Neural crest cell (in vitro differentiated cells): ENCODE measurements at regions not wholly inside any gene's neighbourhood (a gene's known extent, or its start where the extent isn't known, plus 50 kb on each side); places are given as distances from the start of the nearest gene placed in this dataset.

Experiments used
- DNase-seq: peaks from one replicate; pipeline ENCODE4 v3.0.0; 2021; ENCODE audit warnings: low read depth, mixed read lengths, low spot score
- H3K27ac Mint-ChIP-seq: one replicate; pipeline ENCODE4 v1.8.0; 2021; ENCODE audit warnings: mild to moderate bottlenecking, mixed read lengths; ENCODE audit not compliant: unreplicated experiment
- H3K27me3 Mint-ChIP-seq: 2 replicates; pipeline ENCODE4 v1.8.0; 2021; ENCODE audit warnings: low read depth, mild to moderate bottlenecking, mixed read lengths
- H3K36me3 Mint-ChIP-seq: 2 replicates; pipeline ENCODE4 v1.8.0; 2021; ENCODE audit warnings: low read depth, mild to moderate bottlenecking, mixed read lengths
- H3K4me1 Mint-ChIP-seq: 2 replicates; pipeline ENCODE4 v1.8.0; 2021; ENCODE audit warnings: mixed read lengths
- H3K4me3 Mint-ChIP-seq: one replicate; pipeline ENCODE4 v1.8.0; 2021; ENCODE audit warnings: mild to moderate bottlenecking, mixed read lengths
- H3K9me3 Mint-ChIP-seq: 2 replicates; pipeline ENCODE4 v1.8.0; 2021; ENCODE audit warnings: mixed read lengths
- CTCF ChIP-seq: fragments of 200-600 bp; sonication (generic); conservative IDR thresholded peaks from 2 replicates; pipeline ENCODE4 v1.5.0; 2021; ENCODE audit warnings: antibody characterized with exemption, mild to moderate bottlenecking

- H3K4me1 Mint-ChIP-seq: no peaks in the 10 kb centered on the region
- no peak for TF ChIP-seq CTCF
- H3K9me3 Mint-ChIP-seq: peaks cover 20% of the 10 kb centered on the region
- H3K27me3 Mint-ChIP-seq: no peaks in the 10 kb centered on the region
- no peak for DNase-seq
- H3K27ac Mint-ChIP-seq: no peak overlapping the region
- H3K4me3 Mint-ChIP-seq: no peak overlapping the region
- H3K36me3 Mint-ChIP-seq: peaks cover 10% of the 10 kb centered on the region
Observed at GRCh38 chr2:171627412-171627811, 59.9 kb upstream of the DYNC1I2 start.

- no peak overlapping the region for H3K4me3 Mint-ChIP-seq
- H3K27me3 Mint-ChIP-seq: peaks cover 2% of the 10 kb centered on the region
- peaks cover 10% of the 10 kb centered on the region for H3K36me3 Mint-ChIP-seq
- H3K4me1 Mint-ChIP-seq: no peaks in the 10 kb centered on the region
- H3K9me3 Mint-ChIP-seq: peaks cover 23% of the 10 kb centered on the region
- no peak for TF ChIP-seq CTCF
- DNase-seq: no peak
- H3K27ac Mint-ChIP-seq: no peak overlapping the region
Observed at GRCh38 chr2:171629113-171629512, 58.2 kb upstream of the DYNC1I2 start.

- no peak overlapping the region for H3K27ac Mint-ChIP-seq
- H3K4me3 Mint-ChIP-seq: no peak overlapping the region
- TF ChIP-seq CTCF: no peak
- DNase-seq: no peak
- no peaks in the 10 kb centered on the region for H3K4me1 Mint-ChIP-seq
- peaks cover 10% of the 10 kb centered on the region for H3K36me3 Mint-ChIP-seq
- H3K27me3 Mint-ChIP-seq: peaks cover 2% of the 10 kb centered on the region
- H3K9me3 Mint-ChIP-seq: peaks cover 23% of the 10 kb centered on the region
Observed at GRCh38 chr2:171630089-171630770, 57.0 kb upstream of the DYNC1I2 start.

- Mint-ChIP-seq H3K36me3 (peaks cover 10% of the 10 kb centered on the region), H3K27ac (no peak overlapping the region), H3K9me3 (peaks cover 20% of the 10 kb centered on the region), H3K4me3 (no peak overlapping the region), H3K4me1 (no peaks in the 10 kb centered on the region), H3K27me3 (peaks cover 2% of the 10 kb centered on the region)
- no peak for TF ChIP-seq CTCF
- DNase-seq: no peak
Observed at GRCh38 chr2:171630812-171631626, 56.2 kb upstream of the DYNC1I2 start.
